DMS114 treated with DMSO at 0.1 percent for 48 hours (cell line): ENCODE measurements at regions not wholly inside any gene's neighbourhood (a gene's known extent, or its start where the extent isn't known, plus 50 kb on each side); places are given as distances from the start of the nearest gene placed in this dataset.

Experiments
- DNase-seq: peaks from one replicate; lab custom pipeline; 2025; ENCODE audit not compliant: unreplicated experiment; lab: John Stamatoyannopoulos, UW

DNA sequence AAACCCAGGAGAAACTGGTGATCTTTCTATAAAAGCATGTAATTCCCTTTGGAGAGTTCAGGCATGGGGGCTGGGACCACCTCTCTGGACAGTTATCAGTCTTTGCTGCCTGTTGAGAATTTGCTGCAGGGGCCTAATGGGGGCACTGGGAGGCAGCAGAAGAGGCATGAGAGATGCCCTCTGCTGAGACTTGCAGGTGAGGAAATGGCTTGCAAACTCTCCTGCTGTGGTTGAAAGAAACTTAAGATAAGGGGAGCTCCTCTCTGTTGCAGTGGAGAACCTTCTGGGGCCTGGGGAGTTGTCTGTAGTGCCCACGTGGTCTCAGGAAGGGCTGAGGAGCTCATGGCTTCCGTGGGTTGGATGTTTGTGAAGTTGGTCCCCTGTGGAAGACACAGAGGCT is 301.1 kb upstream of the FOXF1 start:
- DNase-seq: no peak

DNA sequence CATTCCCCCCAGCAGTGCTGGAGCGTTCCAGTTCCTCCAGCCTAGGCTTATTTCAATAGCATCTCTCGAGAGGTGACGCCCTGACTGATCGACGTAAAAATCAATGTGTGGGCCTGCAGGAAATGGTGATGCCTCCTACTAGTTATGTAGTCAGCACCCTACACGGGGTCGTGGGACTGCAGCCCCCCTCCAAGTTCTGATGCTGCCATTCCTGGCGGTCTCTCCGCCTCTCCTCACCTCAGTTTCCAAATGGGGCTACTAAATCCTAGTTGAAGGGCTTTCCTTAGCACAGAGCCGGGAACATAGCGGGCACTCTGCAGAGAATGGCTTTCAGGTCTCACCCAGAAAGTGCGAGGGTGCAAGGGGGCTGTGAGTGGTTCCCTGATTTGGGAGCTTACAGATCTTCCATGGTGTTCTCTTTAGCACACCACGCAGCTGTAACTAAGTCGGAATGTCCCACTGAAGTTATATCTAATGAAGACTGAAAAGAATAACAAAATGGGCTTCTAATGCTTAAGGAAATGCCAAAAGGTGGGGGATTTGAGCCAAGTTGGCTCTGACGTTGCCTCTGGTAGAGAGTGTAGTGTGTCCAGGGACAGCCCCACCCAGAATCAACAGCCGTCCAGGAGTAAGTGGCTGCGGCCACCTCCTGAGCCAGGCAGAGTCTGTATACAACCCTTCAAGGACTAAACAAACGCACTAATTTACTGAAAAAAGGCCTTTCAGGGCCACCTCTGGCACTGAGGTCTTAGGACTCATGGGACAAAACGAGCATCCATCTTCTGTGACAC is 299.7 kb upstream of the FOXF1 start:
- no peak for DNase-seq

DNA sequence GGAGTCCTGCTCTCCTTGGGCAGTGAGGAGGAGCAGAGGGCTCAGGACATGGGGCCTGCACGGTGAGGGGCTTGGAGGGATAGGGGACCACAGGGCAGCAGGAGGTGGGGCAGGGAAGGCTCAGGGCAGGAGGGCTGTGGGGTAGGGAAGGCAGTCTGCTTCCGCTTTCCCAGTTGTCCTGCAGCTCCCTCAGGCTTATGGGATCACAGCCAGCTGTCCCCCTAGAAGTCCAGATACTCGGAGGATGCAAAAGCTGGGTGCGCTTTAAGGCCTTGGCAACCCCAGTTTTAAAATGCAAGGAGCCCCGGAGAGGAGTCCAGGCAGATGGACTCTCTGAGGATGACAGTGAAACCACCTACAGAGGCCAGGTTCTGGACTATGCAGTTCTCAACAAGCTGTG is 299.1 kb upstream of the FOXF1 start:
- no peak for DNase-seq

DNA sequence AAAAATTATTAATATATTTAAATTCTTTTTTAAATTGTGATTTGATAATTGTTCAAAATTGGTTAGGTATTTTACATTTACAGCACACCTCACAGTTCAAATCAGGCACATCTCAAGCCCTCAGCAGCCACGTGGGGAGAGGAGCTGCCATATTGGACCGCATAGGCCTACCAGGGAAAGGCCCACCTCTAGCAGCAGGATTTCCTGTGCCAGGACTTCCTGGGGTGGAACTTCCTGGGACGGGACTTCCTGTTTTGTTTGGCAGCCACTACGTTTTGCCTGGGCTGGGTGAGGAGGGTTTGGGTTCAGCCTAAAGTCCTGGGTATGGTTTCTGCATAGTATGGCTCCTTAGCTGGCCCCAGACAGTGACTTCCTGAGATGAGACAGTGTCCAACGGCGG is 298.5 kb upstream of the FOXF1 start:
- DNase-seq: no peak

DNA sequence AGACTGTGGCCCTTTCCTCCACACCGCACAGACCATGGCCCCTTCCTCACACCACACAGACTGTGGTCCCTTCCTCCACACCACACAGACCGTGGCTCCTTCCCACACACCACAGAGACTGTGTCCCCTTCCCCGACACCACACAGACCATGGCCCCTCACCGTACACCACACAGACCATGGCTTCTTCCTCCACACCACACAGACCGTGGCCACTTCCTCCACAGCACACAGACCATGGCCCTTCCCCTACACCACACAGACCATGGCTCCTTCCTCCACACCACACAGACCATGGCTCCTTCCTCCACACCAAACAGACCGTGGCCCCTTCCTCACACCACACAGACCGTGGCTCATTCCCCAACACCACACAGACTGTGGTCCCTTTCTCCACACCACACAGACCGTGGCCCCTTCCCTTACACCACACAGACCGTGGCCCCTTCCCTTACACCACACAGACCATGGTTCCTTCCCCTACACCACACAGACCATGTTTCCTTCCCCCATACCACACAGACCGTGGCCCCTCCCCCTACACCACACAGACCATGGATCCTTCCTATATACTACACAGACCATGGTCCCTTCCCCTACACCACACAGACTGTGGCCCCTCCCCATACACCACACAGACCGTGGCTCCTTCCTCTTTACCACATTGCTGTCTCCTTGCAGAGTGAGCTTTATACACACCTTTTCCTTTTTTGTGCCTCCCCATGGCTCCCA is 297.5 kb upstream of the FOXF1 start:
- no peak for DNase-seq

DNA sequence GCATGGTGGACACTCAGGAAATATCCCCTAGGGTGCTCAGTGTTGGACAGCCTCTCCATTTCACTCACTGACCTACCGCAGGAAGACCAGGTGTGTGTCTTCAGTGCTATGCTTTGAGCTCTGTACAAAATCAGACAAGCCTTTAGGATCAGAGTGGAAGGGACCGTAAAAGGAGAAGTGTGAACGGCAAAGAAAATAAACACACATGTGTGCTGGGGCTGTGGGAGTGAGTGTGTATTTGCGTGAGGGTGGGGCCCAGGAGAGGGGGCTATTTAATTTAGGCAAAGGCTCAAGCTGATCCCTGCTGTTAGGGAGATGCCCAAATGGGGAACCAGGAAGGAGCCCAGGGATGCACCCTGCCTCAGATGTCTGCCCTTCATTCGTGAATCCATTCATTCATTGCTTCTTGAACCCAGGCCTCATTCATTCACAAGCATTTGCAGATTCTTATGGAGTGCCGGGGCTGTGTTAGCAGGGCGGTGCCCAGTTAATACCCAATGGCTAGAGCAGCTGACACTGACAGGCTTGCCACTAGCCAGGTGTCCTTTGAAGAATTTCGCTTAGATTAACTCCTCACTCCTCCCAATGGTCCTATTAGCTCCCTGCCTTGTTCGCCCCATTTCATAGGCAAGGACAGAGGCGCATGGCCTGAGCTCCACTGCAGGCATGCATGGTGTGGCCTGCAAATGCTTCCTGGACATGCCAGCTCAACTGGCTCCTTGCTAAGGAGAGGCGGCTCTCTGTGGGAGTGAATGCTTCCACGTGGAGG is 296.7 kb upstream of the FOXF1 start:
- DNase-seq: no peak

DNA sequence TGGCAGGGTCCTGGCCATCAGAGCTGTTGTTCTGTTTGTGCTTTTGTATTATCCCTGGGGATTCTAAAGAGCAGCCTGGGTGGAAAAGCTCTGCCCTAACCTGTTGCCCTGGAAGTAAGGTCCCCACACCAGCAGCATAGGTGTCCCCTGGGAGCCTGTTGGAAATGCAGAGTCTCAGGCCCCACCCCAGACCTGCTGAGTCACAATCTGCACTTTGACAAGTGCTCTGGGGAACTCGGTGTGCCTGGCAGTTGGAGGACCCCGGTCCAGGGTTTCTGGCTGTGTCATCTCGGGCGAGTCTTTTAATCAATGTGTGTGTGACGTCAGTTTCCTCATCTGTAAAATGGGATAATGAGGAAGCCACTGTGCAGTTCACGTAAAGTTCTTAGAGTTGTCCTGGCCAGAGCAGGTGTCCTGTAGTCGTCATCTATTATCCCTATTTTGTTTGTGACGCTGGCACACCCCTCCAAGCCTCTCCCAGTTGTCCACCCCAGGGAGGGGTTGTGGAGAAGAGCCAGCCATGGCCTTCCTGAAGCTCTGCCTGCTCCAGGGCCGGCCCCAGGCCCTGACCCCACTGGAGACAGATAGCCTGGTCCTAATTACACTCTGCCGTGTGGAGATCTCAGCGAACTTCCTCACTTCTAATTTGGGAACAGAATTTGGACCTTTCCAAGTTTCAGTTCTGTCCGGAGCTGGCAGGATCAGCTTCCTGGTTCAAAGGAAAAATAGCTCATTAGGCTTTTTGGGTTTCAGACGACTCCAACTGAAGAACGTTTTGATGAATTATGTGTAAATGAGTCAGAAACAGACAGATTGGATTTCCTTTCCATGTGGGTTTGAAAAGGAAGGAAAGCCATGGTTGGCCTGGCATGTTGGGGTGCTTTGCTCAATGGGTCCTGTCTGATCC is 295.7 kb upstream of the FOXF1 start:
- no peak for DNase-seq

DNA sequence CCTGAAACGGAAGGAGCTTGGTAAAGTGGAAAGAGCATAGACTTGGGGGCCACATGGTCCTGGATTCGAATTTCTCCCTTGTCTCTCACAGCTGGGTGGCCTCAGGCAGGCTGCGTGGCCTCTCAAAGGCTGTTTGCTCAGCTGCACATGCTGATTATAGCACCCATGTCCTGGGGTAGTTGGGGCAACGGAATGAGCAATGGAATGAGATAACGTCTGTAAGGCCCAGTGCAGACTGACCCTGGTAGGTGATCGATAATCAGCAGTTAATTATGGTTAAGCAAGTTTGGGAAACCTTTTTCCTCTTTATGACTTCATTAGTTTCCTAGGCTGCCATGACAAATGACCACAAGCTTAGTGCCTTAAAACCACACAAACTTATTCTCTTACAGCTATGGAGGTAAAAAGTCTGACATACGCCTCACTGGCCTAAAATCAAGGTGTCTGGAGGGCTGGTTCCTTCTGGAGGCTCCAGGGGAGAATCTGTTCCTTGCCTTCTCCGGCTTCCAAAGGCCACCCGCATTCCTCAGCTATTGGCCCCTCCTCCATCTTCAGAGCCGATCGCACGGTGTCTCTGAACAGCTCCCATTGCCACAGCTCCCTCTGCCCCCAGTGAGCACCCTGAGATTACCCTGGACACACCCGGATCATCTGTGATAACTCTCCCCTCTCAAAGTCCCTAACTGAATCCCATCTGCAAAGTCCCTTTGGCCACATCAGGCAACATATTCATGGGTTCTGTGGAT is 294.9 kb upstream of the FOXF1 start:
- DNase-seq: no peak

DNA sequence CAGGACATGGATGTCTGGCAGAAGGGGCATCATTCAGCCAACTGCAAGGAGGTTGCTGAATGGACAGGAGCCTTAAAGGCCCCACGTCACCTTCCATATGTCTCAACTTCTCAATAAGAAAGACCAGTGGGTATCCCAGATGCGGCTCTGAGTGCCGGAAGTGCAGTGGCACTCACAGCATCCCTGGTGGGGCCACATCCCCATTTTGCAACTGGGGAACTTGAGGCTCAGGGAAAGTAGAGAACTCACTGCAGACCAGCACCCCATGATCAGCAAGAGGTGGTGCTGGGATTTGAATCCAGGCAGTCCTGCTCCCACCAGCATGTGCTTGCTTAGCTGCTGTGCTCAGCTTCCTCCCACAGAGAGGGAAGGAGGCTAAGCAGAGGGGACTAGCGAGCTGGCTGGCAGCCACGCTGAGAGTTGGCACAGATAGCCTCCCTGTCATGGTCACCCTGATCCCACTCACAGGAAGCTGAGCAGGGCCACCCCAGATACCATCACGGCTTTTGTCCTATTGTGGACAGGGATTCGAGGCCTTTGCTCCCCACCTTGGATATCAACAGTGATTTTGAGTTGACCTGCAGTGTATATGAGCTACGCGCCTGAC is 294.2 kb upstream of the FOXF1 start:
- DNase-seq: no peak

DNA sequence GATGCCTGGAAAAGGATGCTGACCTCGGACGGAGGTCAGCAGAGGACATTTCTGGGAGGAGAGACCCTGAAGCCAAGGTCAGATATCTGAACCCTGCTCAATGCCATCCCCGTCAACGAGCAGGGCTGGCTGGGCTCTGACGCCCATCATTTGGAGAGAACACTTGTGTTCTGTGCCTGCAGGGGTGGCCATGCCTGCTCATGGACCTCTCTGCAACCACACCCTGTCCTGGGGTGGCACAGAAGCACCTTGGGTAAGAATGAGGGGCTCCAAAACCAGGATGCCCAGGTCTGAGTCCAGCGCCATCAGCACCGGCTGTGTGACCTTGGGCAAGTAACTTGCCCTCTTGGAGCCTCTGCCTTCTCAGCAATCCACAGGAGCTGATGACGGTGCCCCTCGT is 293.7 kb upstream of the FOXF1 start:
- DNase-seq: no peak

DNA sequence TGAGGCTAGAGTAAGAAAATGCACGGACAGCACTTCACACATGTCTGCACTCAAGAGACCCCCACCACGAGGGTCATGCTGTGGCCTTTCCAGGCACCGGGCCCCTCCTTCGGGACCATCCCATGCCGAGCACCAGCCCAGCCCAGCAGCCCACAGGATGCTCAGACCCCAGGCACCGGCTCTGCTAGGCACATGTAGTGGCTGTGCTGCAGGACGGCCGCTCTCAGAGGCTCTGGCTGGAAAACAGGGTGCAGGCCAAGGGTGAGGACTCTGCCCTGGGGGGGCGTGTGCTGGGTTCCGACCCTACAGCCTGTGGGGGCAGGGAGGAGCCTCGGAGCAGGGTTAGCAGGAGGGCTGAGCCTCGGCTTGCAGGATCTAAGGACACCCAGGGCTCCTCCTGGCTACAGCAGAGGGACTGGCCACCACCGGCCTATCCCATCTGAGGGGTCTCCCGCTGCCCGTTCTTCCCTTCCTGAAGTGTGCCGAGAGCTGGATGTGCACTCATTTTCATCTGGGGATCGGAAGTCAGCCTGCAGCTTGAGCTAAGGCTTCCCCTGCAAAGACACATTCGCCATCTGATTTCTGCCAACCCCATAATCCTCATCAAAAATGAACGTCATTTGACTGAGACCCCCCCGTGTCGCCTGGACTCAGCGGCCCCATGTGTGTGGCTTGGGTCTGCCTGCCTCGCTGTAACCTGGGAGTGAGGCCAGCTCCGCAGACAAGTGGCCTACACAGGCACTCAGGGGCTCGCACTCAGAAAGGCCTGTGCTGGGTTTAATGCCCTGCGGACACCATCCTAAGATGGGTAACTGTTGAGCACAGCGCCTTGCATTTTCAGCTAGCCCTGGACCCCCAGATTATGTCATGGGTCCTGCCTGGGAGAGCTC is 293.1 kb upstream of the FOXF1 start:
- no peak for DNase-seq

DNA sequence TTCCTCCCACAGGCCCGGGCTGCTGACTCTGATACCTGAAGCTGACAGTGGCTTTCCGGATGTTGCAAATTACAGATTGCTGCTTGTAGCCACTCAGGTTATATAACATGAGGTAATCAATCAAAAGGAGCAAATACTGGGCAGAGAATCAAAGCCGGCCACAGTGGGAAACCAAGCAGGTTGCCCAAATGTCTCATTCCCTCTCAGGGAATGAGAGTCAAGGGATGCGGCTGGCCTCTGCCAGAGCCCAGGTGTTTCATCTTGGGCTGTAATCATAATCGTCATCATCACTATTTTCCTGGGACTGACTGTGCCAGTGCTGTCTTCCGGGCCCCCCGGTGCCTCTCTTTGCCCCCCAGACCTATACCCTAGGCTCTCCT is 292.4 kb upstream of the FOXF1 start:
- DNase-seq: no peak

DNA sequence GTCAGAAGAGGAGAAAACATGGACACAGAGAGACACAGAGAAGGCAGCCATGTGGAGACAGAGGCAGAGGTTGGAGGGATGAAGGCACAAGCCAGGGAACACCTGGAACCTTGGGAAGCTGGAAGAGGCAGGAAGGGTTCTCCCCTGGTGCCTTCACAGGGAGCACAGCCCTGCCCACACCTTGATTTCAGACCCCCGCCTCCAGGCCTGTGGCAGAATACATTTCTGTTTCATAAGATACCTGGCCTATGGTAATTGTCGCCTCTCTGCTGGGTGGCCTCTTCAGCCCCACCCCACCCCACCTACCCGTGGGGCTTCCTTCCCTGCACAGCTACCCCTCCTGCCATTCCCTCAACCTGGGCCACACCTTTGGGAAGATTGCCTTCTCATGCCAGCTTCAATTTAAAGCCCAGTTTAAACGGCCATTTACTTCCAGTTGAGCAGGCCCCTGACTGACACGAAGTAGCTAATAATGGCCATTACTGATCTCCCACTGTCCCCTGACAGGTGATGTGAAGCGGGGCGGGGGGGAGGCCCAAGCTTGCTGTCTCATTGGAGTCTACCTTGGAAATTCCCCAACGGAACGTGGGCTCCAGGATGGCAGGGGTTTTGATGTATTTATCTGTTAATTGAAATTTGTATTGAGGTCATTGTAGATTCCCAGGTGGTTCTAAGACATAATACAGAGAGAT is 291.7 kb upstream of the FOXF1 start:
- no peak for DNase-seq

DNA sequence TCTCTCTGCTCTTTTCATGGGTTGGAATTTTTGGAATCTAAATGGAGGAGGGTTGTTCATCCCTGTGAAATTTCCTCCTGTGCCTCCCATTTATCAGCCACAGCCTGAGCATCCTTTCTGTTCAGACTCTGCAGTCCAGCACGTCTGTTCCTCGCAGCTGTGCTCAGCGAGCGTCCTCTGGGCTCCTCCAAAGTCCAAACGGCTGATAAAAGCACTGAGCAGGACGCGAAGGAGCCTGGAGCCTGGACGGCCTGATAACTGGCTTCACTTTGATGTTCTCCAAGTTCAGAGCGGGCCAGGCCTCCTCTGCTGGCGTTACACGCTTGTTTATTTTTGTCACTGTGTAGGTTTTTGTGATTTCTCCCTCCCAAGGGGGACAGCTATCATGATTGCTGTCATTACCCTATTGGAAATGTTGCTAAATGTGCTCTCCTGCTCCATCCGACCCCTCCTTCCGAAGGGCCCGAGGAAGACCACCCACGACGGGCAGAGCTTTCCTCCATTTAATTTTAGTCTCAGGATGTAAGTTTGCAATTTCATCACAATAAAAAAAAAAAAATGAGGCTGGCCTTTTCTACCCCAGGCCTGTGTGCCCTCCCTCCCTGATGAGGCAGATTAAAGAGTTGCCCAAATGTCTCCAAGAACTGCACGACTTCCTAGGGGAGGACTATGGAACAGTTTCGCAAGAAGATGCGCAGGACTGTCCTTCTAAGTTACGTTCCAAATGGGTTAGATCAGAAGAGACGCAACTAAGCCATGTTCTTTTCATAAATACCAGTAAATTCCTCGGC is 290.5 kb upstream of the FOXF1 start:
- no peak for DNase-seq

DNA sequence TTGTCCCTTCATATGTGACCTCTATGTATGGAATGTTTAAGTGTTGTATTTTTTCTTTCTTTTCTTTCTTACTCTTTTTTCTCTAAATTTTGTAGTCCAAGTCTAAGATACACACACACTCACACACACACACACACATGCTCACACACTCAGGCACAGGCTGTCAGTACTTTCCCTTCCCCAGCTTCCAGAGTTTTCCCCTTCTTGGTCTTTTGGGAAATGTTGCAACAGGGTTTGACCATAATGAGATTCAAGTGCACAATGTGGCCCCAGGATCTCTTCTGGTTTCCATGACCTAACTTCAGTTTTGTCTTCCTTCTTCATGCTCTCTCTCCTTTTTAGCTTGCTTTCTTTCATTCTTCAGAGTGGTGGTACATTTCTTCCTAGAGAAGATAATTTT is 289.8 kb upstream of the FOXF1 start:
- no peak for DNase-seq

DNA sequence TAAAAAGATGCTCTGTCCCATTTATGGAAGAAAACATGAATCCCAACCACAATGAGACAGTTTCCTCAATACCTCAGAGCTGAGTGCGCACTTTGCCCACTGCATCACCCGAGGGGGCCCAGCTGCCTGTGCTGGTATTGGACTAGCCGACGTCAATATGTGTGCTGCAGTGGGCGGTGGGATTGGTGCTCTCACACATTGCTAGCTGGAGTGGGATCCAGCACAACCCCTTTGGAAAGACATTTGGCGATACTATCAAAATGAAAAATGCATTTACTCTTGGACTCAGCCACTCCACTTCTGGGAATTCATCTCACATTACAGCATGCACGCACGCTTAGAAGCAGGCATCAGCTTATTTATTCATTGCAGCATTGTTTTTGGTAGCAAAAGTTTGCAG is 289.2 kb upstream of the FOXF1 start:
- DNase-seq: no peak

DNA sequence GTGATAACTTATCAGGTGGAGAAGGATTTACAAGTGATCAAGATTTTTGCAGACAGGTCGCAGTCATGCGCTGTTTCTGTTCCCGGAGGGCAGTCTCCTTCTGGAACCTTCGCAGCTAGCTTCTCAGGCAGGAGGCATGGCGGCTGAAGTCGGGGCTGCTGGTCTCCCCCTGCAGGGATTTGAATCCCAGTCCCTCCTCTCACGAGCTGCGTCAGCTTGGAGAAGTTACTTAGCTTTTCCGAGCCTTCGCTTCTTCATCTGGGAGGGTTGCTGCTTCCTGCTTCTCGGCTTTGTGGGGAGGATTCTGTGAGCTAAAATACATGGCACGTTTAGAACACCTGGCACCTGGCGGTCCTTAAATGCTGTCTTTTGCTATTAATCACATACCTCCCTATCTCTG is 287.8 kb upstream of the FOXF1 start:
- DNase-seq: no peak
